IPS-NIHi7 (cell line): ENCODE measurements at regions not wholly inside any gene's neighbourhood (a gene's known extent, or its start where the extent isn't known, plus 50 kb on each side); places are given as distances from the start of the nearest gene placed in this dataset.
A peak's percentile ranks its signal among the peaks of the same experiment; 100 is the strongest.

Experiments
- DNase-seq: peaks from one replicate; pipeline ENCODE4 v3.0.0; 2012; ENCODE audit warnings: mixed read lengths; ENCODE audit errors: extremely low spot score

- DNase-seq = no peak
Measured at GRCh38 chr3:54071601-54072000, 50.8 kb upstream of the CACNA2D3 start.

GRCh38 chr3:54069961-54070360 is 52.4 kb upstream of the CACNA2D3 start:
- no peak for DNase-seq

- no peak for DNase-seq
Measured at GRCh38 chr3:54067055-54067698, 55.2 kb upstream of the CACNA2D3 start.

- DNase-seq = no peak
Measured at GRCh38 chr3:54066253-54066652, 56.1 kb upstream of the CACNA2D3 start.

- DNase-seq = no peak
Measured at GRCh38 chr3:54065586-54065985, 56.8 kb upstream of the CACNA2D3 start.

GRCh38 chr3:54065140-54065539 is 57.2 kb upstream of the CACNA2D3 start:
- no peak for DNase-seq

GRCh38 chr3:54064486-54064885 is 57.9 kb upstream of the CACNA2D3 start:
- no peak for DNase-seq

GRCh38 chr3:54062546-54062945 is 59.8 kb upstream of the CACNA2D3 start:
- DNase-seq = no peak

- DNase-seq = no peak
Measured at GRCh38 chr3:54056521-54056920, 65.8 kb upstream of the CACNA2D3 start.

- no peak for DNase-seq
Measured at GRCh38 chr3:54053882-54054281, 68.5 kb upstream of the CACNA2D3 start.

GRCh38 chr3:54053211-54053610 is 69.1 kb upstream of the CACNA2D3 start:
- no peak for DNase-seq

- no peak for DNase-seq
Measured at GRCh38 chr3:54047568-54047967, 74.8 kb upstream of the CACNA2D3 start.

GRCh38 chr3:54046641-54047214 is 75.6 kb upstream of the CACNA2D3 start:
- DNase-seq = no peak

- DNase-seq = no peak
Measured at GRCh38 chr3:54045061-54045815, 77.1 kb upstream of the CACNA2D3 start.

- peak; percentile 45 for DNase-seq
Measured at GRCh38 chr3:54042259-54042823, 80.0 kb upstream of the CACNA2D3 start.

- DNase-seq = no peak
Measured at GRCh38 chr3:54040476-54040875, 81.9 kb upstream of the CACNA2D3 start.

GRCh38 chr3:54038391-54038790 is 84.0 kb upstream of the CACNA2D3 start:
- DNase-seq = no peak

- no peak for DNase-seq
Measured at GRCh38 chr3:54036543-54036942, 85.8 kb upstream of the CACNA2D3 start.

- DNase-seq = no peak
Measured at GRCh38 chr3:54034971-54035370, 87.4 kb upstream of the CACNA2D3 start.

GRCh38 chr3:54033761-54034160 is 88.6 kb upstream of the CACNA2D3 start:
- no peak for DNase-seq

- DNase-seq = no peak
Measured at GRCh38 chr3:54032598-54032997, 89.8 kb upstream of the CACNA2D3 start.

GRCh38 chr3:54028372-54028771 is 94.0 kb upstream of the CACNA2D3 start:
- no peak for DNase-seq

GRCh38 chr3:54026543-54026942 is 95.8 kb upstream of the CACNA2D3 start:
- DNase-seq = no peak
